ENCODE measurements at regions not wholly inside any gene's neighbourhood (a gene's known extent, or its start where the extent isn't known, plus 50 kb on each side); places are given as distances from the start of the nearest gene placed in this dataset.
"Not testable (repeated sequence)": the region's sequence is repeated elsewhere in the genome, so short reads cannot be mapped to it uniquely, and the experiment has no call there.

DNA sequence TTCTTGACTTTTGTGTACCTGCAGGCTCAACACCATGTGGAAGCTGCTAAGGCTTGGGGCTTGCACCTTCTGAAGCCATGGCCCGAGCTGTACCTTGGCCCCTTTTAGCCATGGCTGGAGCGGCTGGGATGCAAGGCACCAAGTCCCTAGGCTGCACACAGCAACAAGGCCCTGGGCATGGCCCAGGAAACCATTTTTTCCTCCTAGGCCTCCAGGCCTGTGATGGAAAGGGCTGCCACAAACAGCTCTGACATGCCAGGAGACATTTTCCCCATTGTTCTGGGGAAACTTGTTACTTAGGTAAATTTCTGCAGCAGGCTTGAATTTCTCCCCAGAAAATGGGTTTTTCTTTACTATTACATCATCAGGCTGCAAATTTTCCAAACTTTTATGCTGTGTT lies 387.4 kb downstream of the GBA3 start:
- DNase-seq: not testable (repeated sequence)

DNA sequence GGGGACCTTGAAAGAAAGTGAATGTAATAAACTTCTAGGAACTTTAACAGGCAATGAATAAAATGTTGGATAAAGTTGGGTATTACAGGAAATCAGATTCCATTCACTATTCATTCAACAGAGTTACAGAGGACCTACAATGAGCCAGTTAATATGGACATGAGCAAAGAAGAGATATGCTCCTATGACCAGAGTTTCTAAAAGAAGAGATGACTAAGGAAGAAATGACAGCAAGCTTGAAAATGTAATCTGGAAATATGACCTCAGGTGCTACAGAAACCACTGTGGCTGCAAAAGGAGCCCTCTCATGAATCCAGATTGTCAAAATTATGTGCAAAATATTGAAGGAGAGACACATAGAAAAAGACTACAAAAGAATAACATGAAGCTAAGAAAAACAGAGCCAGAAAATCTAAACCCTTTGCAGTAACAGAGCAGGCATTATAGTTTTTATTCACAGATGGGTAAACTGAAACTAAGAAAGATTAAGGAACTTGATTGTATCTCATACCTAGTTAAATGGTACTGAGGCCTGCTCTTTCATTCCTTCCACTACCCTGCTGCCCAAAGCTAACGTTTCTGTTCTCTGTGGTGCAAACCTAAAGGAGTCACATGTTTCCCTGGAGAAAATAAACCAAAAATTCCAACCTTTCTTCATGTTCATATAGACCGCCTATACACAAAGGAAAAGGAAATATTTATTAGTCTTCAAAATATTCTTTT lies 378.3 kb downstream of the GBA3 start:
- no peak for DNase-seq

- no peak for DNase-seq
These were observed 376.0 kb downstream of the GBA3 start for GRCh38 chr4:23068756-23069155.

- DNase-seq: no peak
These were observed 375.6 kb downstream of the GBA3 start for GRCh38 chr4:23068287-23068686.

GRCh38 chr4:23062188-23062587 lies 369.5 kb downstream of the GBA3 start:
- DNase-seq: no peak

DNA sequence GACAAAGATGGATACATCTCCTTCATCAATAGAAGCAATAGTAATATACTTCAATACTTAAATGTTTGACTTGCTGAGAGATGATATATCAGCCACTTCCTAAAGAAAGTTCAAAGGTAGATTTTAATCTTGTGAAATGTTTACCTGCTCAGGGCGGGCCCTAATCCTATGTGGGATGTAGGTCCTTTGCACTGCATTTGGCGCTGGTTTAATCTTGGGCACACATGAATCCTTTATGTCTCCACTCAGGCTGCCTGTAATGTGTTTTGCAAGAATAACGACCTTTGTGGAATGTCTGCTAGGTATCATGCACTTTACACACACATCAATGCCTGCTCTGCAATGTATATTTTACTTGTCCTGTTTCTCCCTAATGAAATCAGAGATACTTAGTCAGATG lies 368.7 kb downstream of the GBA3 start:
- DNase-seq: no peak

GRCh38 chr4:23060776-23061175 lies 368.0 kb downstream of the GBA3 start:
- no peak for DNase-seq

GRCh38 chr4:23058165-23058776 lies 365.5 kb downstream of the GBA3 start:
- no peak for DNase-seq

- no peak for DNase-seq
These were observed 348.8 kb downstream of the GBA3 start for GRCh38 chr4:23041501-23041900.

- DNase-seq: no peak
These were observed 347.8 kb downstream of the GBA3 start for GRCh38 chr4:23040539-23040938.

DNA sequence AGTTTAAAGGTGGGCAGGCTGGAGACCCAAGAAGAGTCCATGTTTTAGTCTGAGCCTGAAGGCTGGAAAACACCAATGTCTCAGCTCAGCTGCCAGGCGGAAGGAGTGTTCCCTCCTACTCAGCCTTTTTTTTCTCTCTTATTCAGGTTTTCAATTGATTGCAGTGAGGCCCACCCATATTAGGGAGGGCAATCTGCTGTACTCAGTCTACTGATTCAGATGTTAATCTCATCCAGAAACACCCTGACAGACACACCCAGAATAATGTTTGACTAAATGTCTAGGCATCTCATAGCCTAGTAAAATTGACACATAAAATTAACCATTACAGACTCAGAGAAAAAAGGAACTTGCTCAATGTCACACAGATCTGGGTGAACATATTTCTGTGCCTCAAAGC lies 347.1 kb downstream of the GBA3 start:
- DNase-seq: no peak

DNA sequence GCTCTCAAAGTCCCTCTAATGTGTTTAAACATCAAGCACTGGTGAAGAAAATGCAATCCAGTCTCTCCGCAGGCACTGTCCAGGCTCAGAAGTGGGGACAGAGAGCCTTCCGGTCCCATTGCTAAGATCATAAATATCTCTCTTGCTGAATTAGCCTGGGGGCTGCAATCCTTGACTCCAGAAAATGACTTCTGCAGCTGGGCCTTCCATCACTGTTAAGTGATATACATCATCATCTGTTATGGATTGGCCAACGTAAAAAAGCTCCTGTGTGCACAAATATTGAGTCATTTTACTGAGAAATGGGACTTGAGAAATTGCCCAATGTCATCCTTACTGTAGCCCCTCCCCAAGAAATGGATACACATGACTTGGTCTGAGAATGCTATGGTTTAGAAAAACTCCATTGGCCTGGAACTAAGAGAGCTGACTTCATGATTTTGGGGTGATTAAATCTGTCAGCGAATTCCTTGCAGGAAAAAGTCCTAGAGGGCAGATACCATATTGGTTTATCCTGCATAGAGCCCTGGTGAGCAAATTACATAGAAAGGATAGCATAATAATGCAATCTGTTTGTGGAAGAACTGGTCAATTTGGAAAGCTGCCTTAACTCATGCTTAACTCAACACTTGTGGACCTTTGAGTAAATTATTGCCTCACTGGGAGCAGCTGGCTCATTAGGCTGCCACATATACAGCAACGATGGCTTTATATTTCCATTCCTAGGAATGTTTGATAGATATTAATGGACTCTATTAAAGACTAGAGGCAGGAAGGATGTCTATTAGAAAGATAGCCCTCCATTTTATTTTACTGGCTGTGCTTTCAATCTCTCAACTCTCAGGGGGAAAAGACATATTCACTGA lies 346.1 kb downstream of the GBA3 start:
- no peak for DNase-seq

DNA sequence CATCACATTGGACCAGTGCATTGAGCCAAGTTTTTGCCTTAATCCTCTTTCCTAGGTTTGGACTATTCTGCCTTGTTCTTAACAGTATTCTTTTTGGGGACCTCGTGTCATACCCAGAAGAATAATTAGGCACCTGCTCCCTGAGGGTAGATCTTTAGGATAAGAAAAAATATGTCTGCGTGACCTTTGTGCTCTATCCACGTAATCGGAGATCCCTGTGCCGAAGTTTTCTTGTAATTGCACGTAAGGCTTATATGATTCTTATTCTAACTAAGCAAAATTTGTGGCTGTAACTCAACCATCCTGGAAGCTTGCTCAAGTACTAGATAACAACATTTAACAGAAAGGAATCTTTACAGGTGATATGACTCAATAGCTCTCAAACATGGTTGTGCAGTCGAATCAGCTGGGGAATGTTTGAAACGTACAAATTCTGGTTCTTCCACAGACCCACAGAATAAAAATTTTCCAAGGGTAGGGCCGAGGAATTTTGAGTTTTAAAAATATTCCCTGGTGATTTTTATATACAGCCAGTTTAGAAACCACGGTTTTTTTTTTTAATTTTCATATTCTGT lies 344.3 kb downstream of the GBA3 start:
- no peak for DNase-seq

DNA sequence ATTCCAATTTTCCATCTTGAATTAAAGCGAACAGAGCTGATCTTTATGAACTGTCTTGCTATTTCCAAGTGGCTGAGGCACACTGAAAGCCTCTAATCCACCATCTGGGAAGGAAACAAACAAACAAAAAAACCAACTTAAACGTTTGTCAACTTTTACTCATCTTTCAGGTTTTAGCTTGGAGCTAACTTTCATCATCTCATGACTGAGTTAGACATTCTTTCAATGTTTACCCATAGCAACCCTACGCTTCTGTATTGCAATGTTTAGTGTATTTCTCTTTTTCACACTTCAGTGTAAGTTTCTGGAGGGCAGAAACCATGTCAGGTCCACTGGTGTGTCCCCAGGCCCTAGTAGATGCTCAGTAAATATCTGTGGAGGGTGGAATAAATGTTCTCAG lies 343.8 kb downstream of the GBA3 start:
- no peak for DNase-seq

- no peak for DNase-seq
These were observed 342.9 kb downstream of the GBA3 start for GRCh38 chr4:23035521-23036056.

- no peak for DNase-seq
These were observed 342.0 kb downstream of the GBA3 start for GRCh38 chr4:23034731-23035130.

- no peak for DNase-seq
These were observed 341.1 kb downstream of the GBA3 start for GRCh38 chr4:23033796-23034195.

DNA sequence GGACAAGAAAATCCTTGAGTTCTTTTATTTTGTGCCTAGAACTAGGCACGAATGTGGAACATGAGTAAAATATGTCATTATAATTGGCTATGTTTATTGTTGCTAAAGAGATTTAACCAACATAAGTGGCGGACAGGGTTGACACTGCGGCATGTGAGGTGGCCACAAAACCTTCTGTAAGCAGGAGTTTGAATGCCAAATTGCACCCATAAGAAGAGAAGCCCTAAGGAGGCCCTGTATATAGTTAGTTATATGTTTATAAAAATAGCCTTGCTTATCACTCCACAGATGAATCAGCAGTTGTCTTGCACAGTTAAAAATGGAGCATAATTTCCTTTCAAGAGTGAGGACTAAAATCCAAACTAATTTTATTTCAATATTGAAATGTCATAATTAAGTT lies 336.1 kb downstream of the GBA3 start:
- no peak for DNase-seq

DNA sequence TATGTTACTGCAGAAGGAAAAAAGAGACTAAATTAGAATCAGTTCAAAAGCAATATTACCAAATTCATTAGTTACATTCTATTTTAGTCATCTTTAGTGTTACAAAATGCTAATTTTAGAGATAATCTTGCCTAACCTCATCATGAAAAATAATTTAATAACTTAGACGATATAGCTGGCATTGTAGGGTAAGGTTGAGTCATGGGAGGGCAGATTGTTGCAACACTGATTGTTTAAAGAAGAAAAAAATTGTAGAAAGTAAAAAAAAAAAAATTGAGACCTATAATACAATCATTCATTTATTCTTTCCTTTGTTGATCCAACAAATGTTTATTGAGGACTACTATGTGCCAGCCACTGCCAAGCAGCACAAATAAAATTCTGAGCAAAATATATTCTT lies 330.9 kb downstream of the GBA3 start:
- no peak for DNase-seq

- no peak for DNase-seq
These were observed 330.4 kb downstream of the GBA3 start for GRCh38 chr4:23023121-23023520.

GRCh38 chr4:23022032-23022431 lies 329.3 kb downstream of the GBA3 start:
- no peak for DNase-seq

DNA sequence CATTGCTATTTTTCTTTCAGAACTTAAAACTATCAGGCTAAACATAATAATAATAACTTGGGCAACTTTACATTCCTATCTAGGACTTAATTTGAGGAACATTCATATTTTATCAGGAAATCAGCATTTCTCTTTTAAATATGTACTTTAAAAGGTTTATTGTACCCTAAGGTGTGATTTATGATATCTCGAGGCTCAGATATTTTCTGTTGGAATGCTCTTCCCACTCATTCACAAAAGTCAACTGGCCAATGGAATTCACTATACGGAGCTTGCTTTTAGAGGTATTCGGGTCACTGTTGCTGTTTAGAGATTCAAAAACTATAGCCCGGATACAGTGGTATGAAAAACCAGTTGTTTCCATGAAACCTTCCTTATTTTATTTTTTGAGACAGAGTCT lies 328.3 kb downstream of the GBA3 start:
- DNase-seq: no peak

- not testable (repeated sequence) for DNase-seq
These were observed 327.7 kb downstream of the GBA3 start for GRCh38 chr4:23020399-23020798.

Data from CD4-positive, alpha-beta T cell treated with Interferon alpha-2 for 1 hour (primary cell).